ENCODE measurements at regions not wholly inside any gene's neighbourhood (a gene's known extent, or its start where the extent isn't known, plus 50 kb on each side); places are given as distances from the start of the nearest gene placed in this dataset.
"Not testable (repeated sequence)": the region's sequence is repeated elsewhere in the genome, so short reads cannot be mapped to it uniquely, and the experiment has no call there.

GRCh38 chr9:63450836-63451235 is 1834.2 kb downstream of the FOXD4L5 start:
- TF ChIP-seq, protein P1, sequence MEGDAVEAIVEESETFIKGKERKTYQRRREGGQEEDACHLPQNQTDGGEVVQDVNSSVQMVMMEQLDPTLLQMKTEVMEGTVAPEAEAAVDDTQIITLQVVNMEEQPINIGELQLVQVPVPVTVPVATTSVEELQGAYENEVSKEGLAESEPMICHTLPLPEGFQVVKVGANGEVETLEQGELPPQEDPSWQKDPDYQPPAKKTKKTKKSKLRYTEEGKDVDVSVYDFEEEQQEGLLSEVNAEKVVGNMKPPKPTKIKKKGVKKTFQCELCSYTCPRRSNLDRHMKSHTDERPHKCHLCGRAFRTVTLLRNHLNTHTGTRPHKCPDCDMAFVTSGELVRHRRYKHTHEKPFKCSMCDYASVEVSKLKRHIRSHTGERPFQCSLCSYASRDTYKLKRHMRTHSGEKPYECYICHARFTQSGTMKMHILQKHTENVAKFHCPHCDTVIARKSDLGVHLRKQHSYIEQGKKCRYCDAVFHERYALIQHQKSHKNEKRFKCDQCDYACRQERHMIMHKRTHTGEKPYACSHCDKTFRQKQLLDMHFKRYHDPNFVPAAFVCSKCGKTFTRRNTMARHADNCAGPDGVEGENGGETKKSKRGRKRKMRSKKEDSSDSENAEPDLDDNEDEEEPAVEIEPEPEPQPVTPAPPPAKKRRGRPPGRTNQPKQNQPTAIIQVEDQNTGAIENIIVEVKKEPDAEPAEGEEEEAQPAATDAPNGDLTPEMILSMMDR (IDR thresholded peaks at IDR 0.05), result not testable (repeated sequence)
- not testable (repeated sequence) for TF ChIP-seq POLR2A (IDR thresholded peaks at IDR 0.05)
